ENCODE measurements at regions not wholly inside any gene's neighbourhood (a gene's known extent, or its start where the extent isn't known, plus 50 kb on each side); places are given as distances from the start of the nearest gene placed in this dataset.

DNA sequence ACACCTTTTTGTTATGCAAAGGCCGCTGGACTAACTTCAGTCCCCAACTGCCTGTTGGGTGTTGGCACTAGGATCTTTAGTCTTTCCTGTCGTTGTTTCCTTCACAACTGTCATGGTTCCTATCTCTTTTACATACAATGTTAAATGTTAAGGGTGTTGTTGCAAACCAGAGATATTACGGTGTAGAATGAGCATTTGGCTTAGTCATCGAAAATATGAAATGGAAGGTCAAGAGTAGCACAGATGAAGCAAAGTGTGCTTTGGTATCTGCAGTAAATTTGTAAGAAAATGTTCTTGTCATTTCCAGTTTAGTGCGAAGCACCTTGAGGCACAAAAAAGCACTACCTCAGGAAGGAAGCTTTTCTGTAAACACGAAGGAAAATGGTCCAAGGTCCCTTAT, 751.3 kb upstream of the LRFN5 start:
- H3K4me3 ChIP-seq: no peak overlapping the region
- DNase-seq (ENCODE audit: low read depth in 1 of 2, low spot score in 1 of 2): no peak
- no peak for ATAC-seq
- H3K9me3 ChIP-seq: no peaks in the 10 kb centered on the region; the same call in 2 of the 3 replicates
- POLR2A ChIA-PET: no interaction called here
- no peak overlapping the region for H3K27ac ChIP-seq
- CTCF ChIA-PET: no interaction called here
- WGBS (ENCODE audit: missing lambda C conversion rate): 15% methylated on average over 6 of the region's 6 CpGs
- TF ChIP-seq FOSL2 (IDR thresholded peaks at IDR 0.05) (no peak), FOSL2 (CRISPR knock-in tag; IDR thresholded peaks at IDR 0.05) (no peak), SMC3 (IDR thresholded peaks at IDR 0.05) (no peak), ELK1 (IDR thresholded peaks at IDR 0.05; ENCODE audit: low read depth, low read length) (no peak), POLR2AphosphoS2 (conservative IDR thresholded peaks at IDR 0.05; ENCODE audit: low read length) (no peak), CBX2 (IDR thresholded peaks at IDR 0.05; ENCODE audit: borderline replicate concordance, low read depth) (no peak), CBX8 (IDR thresholded peaks at IDR 0.05) (no peak)
- no peak overlapping the region for H3K4me2 ChIP-seq
- no peaks in the 10 kb centered on the region for H3K4me1 ChIP-seq
- no peak for FAIRE-seq

- Histone ChIP-seq H3K9me3 (no peaks in the 10 kb centered on the region; the same call in 2 of the 3 replicates), H3K27ac (no peak overlapping the region), H3K4me2 (no peak overlapping the region), H3K4me3 (no peak overlapping the region), H3K4me1 (no peaks in the 10 kb centered on the region)
- no peak for ATAC-seq
- ChIA-PET CTCF (no interaction called here), POLR2A (no interaction called here)
- no peak for FAIRE-seq
- DNase-seq (ENCODE audit: low read depth in 1 of 2, low spot score in 1 of 2): no peak
- no peak for TF ChIP-seq PHF8 (IDR thresholded peaks at IDR 0.05; ENCODE audit: borderline replicate concordance, low read depth)
- no peak for TF ChIP-seq MAZ (IDR thresholded peaks at IDR 0.05; ENCODE audit: borderline replicate concordance, low read depth, low read length)
- no peak for TF ChIP-seq RFX5 (IDR thresholded peaks at IDR 0.05)
- TF ChIP-seq EHMT2 (IDR thresholded peaks at IDR 0.05; ENCODE audit: low read depth): no peak
- no peak for TF ChIP-seq NFE2L2 (conservative IDR thresholded peaks at IDR 0.05; ENCODE audit: low read length)
- TF ChIP-seq EP300 (IDR thresholded peaks at IDR 0.05): no peak
- no peak for TF ChIP-seq BCL3 (IDR thresholded peaks at IDR 0.05)
- no peak for TF ChIP-seq RAD21 (conservative IDR thresholded peaks at IDR 0.05 in 1 of 2, IDR thresholded peaks at IDR 0.05 in 1 of 2)
- TF ChIP-seq POLR2AphosphoS2 (conservative IDR thresholded peaks at IDR 0.05; ENCODE audit: low read length): no peak
- no peak for TF ChIP-seq POLR2A (IDR thresholded peaks at IDR 0.05; ENCODE audit: low read length)
- no peak for TF ChIP-seq REST (IDR thresholded peaks at IDR 0.05)
- TF ChIP-seq JUNB (IDR thresholded peaks at IDR 0.05): no peak
- no peak for TF ChIP-seq CBX8 (IDR thresholded peaks at IDR 0.05)
- TF ChIP-seq ZSCAN20 (CRISPR knock-in tag; IDR thresholded peaks at IDR 0.05): no peak
- TF ChIP-seq, protein P1, sequence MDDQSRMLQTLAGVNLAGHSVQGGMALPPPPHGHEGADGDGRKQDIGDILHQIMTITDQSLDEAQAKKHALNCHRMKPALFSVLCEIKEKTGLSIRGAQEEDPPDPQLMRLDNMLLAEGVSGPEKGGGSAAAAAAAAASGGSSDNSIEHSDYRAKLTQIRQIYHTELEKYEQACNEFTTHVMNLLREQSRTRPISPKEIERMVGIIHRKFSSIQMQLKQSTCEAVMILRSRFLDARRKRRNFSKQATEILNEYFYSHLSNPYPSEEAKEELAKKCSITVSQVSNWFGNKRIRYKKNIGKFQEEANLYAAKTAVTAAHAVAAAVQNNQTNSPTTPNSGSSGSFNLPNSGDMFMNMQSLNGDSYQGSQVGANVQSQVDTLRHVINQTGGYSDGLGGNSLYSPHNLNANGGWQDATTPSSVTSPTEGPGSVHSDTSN (IDR thresholded peaks at IDR 0.05): no peak
Measured at GRCh38 chr14:40850191-40850590, 756.5 kb upstream of the LRFN5 start.

All from A549 (cell line).